K562 (cell line): ENCODE measurements at regions not wholly inside any gene's neighbourhood (a gene's known extent, or its start where the extent isn't known, plus 50 kb on each side); places are given as distances from the start of the nearest gene placed in this dataset.

Experiments used
- ATAC-seq: fragments of 200-7000 bp; cut with Tn5 transposase; 3 replicates; pipeline ENCODE4 v1.9.1; 2020; ENCODE audit warnings: moderate library complexity
- BruUV-seq: library from RNA; stranded (reverse); fragments of 400-500 nt; replicated peaks from 2 replicates; lab custom pipeline; 2021; lab: Mats Ljungman, UMichigan
- CTCF ChIA-PET: fragments of 300-600 bp; formaldehyde crosslinking; extraction: SDS; loops from one replicate; lab custom pipeline; 2021; ENCODE audit warnings: low intra/inter-chr PET ratio; lab: Yijun Ruan, JAX
- POLR2A ChIA-PET: fragments of 300-600, 350-650 bp; sonication (Branson Sonifier 250); formaldehyde crosslinking; extraction: SDS; loops from one replicate; lab custom pipeline; 2021; ENCODE audit warnings: antibody characterized with exemption, inconsistent platforms; lab: Yijun Ruan, JAX
- DNase-seq, 4 experiments: peaks; one replicate each; pipeline versions ENCODE4 v3.0.0 to v3.0.0-alpha.2; 2011 to 2018; ENCODE audit warnings: low spot score in 3 of 4, mixed read lengths in 3 of 4; ENCODE audit errors: extremely low read depth in 1 of 4
- FAIRE-seq: peaks from 2 replicates; lab custom pipeline; 2011; peaks lifted over from hg19 to GRCh38; lab: Jason Lieb, UNC
- H2AFZ ChIP-seq: 2 replicates; pipeline ENCODE4 v1.6.0; 2011; ENCODE audit warnings: low read depth, low read length, control low read depth, inconsistent platforms
- H3K27ac ChIP-seq: fragments of 200-600 bp; 3 replicates; pipeline ENCODE4 v1.8.0; 2011; ENCODE audit warnings: low read depth, mild to moderate bottlenecking, control low read depth, inconsistent platforms, low read length, moderate library complexity, mixed read lengths; ENCODE audit errors: extremely low read depth
- H3K27me3 ChIP-seq, 2 experiments: fragments of 300-600 bp in 1 of 2; 2 replicates in 1 of 2; 3 replicates in 1 of 2; pipeline versions ENCODE4 v1.6.0 to v1.8.0; 2011; ENCODE audit warnings: inconsistent platforms in 2 of 2, low read length in 2 of 2, mild to moderate bottlenecking in 1 of 2, mixed read lengths in 1 of 2, moderate library complexity in 1 of 2; ENCODE audit not compliant: control insufficient read depth in 2 of 2, insufficient read depth in 2 of 2
- H3K36me3 ChIP-seq: fragments of 300-600 bp; 3 replicates; pipeline ENCODE4 v1.8.0; 2011; ENCODE audit warnings: mild to moderate bottlenecking, low read length, inconsistent platforms; ENCODE audit not compliant: control insufficient read depth, insufficient read depth
- H3K4me1 ChIP-seq, 2 experiments: fragments of 200-600 bp in 1 of 2; replicated peaks in 1 of 2; 2 replicates in 1 of 2; 3 replicates in 1 of 2; pipeline versions ENCODE4 v1.5.1 to v1.8.0; 2011; ENCODE audit warnings: inconsistent platforms in 2 of 2, low read length in 2 of 2, mild to moderate bottlenecking in 1 of 2, mixed read lengths in 1 of 2, moderate library complexity in 1 of 2; ENCODE audit not compliant: control insufficient read depth in 2 of 2, insufficient read depth in 2 of 2
- H3K4me2 ChIP-seq: 2 replicates; pipeline ENCODE4 v1.6.1; 2011; ENCODE audit warnings: low read length, control low read depth, inconsistent platforms, mixed read lengths; ENCODE audit not compliant: insufficient read depth
- H3K4me3 ChIP-seq: fragments of 200-600 bp; sonication (generic), shearing (Covaris generic); 2 replicates; pipeline ENCODE4 v1.5.1; 2016; ENCODE audit warnings: control low read depth, inconsistent platforms
- H3K79me2 ChIP-seq: fragments of 200-600 bp; 3 replicates; pipeline ENCODE4 v1.8.0; 2011; ENCODE audit warnings: low read length, inconsistent platforms; ENCODE audit not compliant: control insufficient read depth, insufficient read depth
- H3K9ac ChIP-seq, 2 experiments: 2 replicates each; pipeline versions ENCODE4 v1.6.0 to v1.6.1; 2011; ENCODE audit warnings: low read depth in 2 of 2, low read length in 2 of 2, control low read depth in 1 of 2, inconsistent platforms in 1 of 2, mild to moderate bottlenecking in 1 of 2, mixed read lengths in 1 of 2; ENCODE audit not compliant: insufficient read depth in 1 of 2
- H3K9me1 ChIP-seq: one replicate; pipeline ENCODE4 v1.6.0; 2011; ENCODE audit warnings: inconsistent platforms, mild to moderate bottlenecking, low read length, moderate library complexity; ENCODE audit not compliant: control insufficient read depth, insufficient read depth
- H3K9me3 ChIP-seq: replicated peaks from 2 replicates; pipeline ENCODE4 v1.5.1; 2011; ENCODE audit warnings: low read depth, low read length, inconsistent platforms; ENCODE audit not compliant: control insufficient read depth, insufficient read depth
- H4K20me1 ChIP-seq: replicated peaks from 2 replicates; pipeline ENCODE4 v1.6.1; 2011; ENCODE audit warnings: low read length, inconsistent platforms, mixed read lengths; ENCODE audit not compliant: control insufficient read depth, insufficient read depth
- CXXC5 ChIP-seq: fragments of 250-450 bp; sonication (Bioruptor Pico); IDR thresholded peaks from 2 replicates; pipeline ENCODE4 v1.8.0; 2022; ENCODE audit warnings: inconsistent platforms, mild to moderate bottlenecking, moderate library complexity
- GABPB2 ChIP-seq: fragments of 250-450 bp; sonication (Bioruptor Pico); conservative IDR thresholded peaks from 2 replicates; pipeline ENCODE4 v1.5.1; 2021; ENCODE audit warnings: mild to moderate bottlenecking
- HEY1 ChIP-seq: fragments of 250-450 bp; sonication (Bioruptor Pico); IDR thresholded peaks from 2 replicates; pipeline ENCODE4 v1.5.0; 2020; ENCODE audit warnings: mild to moderate bottlenecking, moderate library complexity, borderline replicate concordance
- ZKSCAN8 ChIP-seq: fragments of 200-800 bp; sonication (Bioruptor generic); IDR thresholded peaks from 2 replicates; pipeline ENCODE4 v1.6.1; 2016; ENCODE audit warnings: missing genetic modification characterization, missing compliant biosample characterization
- ZNF57 ChIP-seq: fragments of 450-650 bp; formaldehyde crosslinking; IDR thresholded peaks from 2 replicates; pipeline ENCODE4 v1.4.0; 2020; ENCODE audit warnings: mild to moderate bottlenecking, moderate library complexity
- WGBS: fragments of 100-300 bp; shearing (Covaris generic); methylation state at CpG from one replicate; pipeline ENCODE4 v1.1.6; 2016; ENCODE audit warnings: low coverage, mixed read lengths; ENCODE audit not compliant: insufficient coverage; ENCODE audit errors: missing lambda C conversion rate; 5-methylcytosine and 5-hydroxymethylcytosine counted together
- in situ Hi-C: fragments of 300-500 bp; cut with MboI; formaldehyde crosslinking; loops from 4 replicates; pipeline ENCODE4 v1.15.0; 2018; ENCODE audit warnings: inconsistent platforms, mixed read lengths
- intact Hi-C: fragments of 100-400 bp; cut with micrococcal nuclease; formaldehyde crosslinking; loops from 2 replicates; pipeline ENCODE4 v1.14.2; 2022
- TF ChIP-seq, protein P1 (sequence below), 2 experiments: fragments of 450-650 bp in 1 of 2; IDR thresholded peaks; 2 replicates each; pipeline ENCODE4 v1.6.1; 2011 to 2017; ENCODE audit warnings: low read depth in 2 of 2, antibody characterized with exemption in 1 of 2, borderline replicate concordance in 1 of 2, low read length in 1 of 2, mild to moderate bottlenecking in 1 of 2, mixed read lengths in 1 of 2; ENCODE audit not compliant: control insufficient read depth in 1 of 2
- TF ChIP-seq, protein P2 (sequence below): fragments of 200-800 bp; sonication (Bioruptor generic); IDR thresholded peaks from 2 replicates; pipeline ENCODE4 v1.6.1; 2017; ENCODE audit warnings: missing genetic modification characterization, missing compliant biosample characterization

GRCh38 chr4:156528216-156528615, 443.4 kb downstream of the PDGFC start:
- H3K4me2 ChIP-seq = no peak overlapping the region
- H3K4me3 ChIP-seq = no peak overlapping the region
- H2AFZ ChIP-seq = no peak overlapping the region
- H3K36me3 ChIP-seq = no peaks in the 10 kb centered on the region
- no peak overlapping the region for H3K27ac ChIP-seq
- no peaks in the 10 kb centered on the region for H3K27me3 ChIP-seq
- no peaks in the 10 kb centered on the region for H3K4me1 ChIP-seq
- H3K9me1 ChIP-seq = no peaks in the 10 kb centered on the region
- H3K9me3 ChIP-seq = no peaks in the 10 kb centered on the region
- no peak overlapping the region for H3K9ac ChIP-seq
- CTCF ChIA-PET = no interaction called here
- DNase-seq = no peak
- no peak for ATAC-seq
- TF ChIP-seq CXXC5 (CRISPR knock-in tag) = no peak
- TF ChIP-seq, protein P1, sequence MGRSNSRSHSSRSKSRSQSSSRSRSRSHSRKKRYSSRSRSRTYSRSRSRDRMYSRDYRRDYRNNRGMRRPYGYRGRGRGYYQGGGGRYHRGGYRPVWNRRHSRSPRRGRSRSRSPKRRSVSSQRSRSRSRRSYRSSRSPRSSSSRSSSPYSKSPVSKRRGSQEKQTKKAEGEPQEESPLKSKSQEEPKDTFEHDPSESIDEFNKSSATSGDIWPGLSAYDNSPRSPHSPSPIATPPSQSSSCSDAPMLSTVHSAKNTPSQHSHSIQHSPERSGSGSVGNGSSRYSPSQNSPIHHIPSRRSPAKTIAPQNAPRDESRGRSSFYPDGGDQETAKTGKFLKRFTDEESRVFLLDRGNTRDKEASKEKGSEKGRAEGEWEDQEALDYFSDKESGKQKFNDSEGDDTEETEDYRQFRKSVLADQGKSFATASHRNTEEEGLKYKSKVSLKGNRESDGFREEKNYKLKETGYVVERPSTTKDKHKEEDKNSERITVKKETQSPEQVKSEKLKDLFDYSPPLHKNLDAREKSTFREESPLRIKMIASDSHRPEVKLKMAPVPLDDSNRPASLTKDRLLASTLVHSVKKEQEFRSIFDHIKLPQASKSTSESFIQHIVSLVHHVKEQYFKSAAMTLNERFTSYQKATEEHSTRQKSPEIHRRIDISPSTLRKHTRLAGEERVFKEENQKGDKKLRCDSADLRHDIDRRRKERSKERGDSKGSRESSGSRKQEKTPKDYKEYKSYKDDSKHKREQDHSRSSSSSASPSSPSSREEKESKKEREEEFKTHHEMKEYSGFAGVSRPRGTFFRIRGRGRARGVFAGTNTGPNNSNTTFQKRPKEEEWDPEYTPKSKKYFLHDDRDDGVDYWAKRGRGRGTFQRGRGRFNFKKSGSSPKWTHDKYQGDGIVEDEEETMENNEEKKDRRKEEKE (IDR thresholded peaks at IDR 0.05; ENCODE audit: borderline replicate concordance in 1 of 2, control insufficient read depth in 1 of 2, low read depth in 2 of 2, low read length in 1 of 2) = no peak
- TF ChIP-seq HEY1 (CRISPR knock-in tag) = no peak
- no peak for TF ChIP-seq ZKSCAN8
- TF ChIP-seq, protein P2, sequence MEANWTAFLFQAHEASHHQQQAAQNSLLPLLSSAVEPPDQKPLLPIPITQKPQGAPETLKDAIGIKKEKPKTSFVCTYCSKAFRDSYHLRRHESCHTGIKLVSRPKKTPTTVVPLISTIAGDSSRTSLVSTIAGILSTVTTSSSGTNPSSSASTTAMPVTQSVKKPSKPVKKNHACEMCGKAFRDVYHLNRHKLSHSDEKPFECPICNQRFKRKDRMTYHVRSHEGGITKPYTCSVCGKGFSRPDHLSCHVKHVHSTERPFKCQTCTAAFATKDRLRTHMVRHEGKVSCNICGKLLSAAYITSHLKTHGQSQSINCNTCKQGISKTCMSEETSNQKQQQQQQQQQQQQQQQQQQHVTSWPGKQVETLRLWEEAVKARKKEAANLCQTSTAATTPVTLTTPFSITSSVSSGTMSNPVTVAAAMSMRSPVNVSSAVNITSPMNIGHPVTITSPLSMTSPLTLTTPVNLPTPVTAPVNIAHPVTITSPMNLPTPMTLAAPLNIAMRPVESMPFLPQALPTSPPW (CRISPR knock-in tag) = no peak
- TF ChIP-seq ZNF57 (CRISPR knock-in tag) = no peak
- no peak for TF ChIP-seq GABPB2
- POLR2A ChIA-PET = no interaction called here
- in situ Hi-C loops = no loop called here
- 0% methylated on average over 3 of the region's 3 CpGs for WGBS
- H3K79me2 ChIP-seq = no peaks in the 10 kb centered on the region
- intact Hi-C loops = no loop called here
- BruUV-seq = no TSS peak
- H4K20me1 ChIP-seq = no peaks in the 10 kb centered on the region
- no peak for FAIRE-seq
